A673 (cell line): ENCODE measurements at regions not wholly inside any gene's neighbourhood (a gene's known extent, or its start where the extent isn't known, plus 50 kb on each side); places are given as distances from the start of the nearest gene placed in this dataset.
"Not testable (repeated sequence)": the region's sequence is repeated elsewhere in the genome, so short reads cannot be mapped to it uniquely, and the experiment has no call there.

ENCODE experiments used
- BruUV-seq: library from RNA; stranded (reverse); fragments of 400-500 nt; replicated peaks from 2 replicates; lab custom pipeline; 2021; lab: Mats Ljungman, UMichigan
- CTCF ChIA-PET: fragments of 300-600 bp; sonication (Branson Sonifier 250); formaldehyde crosslinking; loops from one replicate; lab custom pipeline; 2022; ENCODE audit warnings: antibody characterized with exemption; lab: Charles Lee
- POLR2A ChIA-PET: fragments of 300-600 bp; sonication (Branson Sonifier 250); formaldehyde crosslinking; loops from one replicate; lab custom pipeline; 2022; ENCODE audit warnings: antibody characterized with exemption; ENCODE audit not compliant: low non-redundant PET; lab: Charles Lee
- DNase-seq: peaks from one replicate; pipeline ENCODE4 v3.0.0-alpha.2; 2015; ENCODE audit warnings: low spot score
- H3K27ac ChIP-seq: fragments of 200-600 bp; sonication (generic); 2 replicates; pipeline ENCODE4 v1.5.1; 2016; ENCODE audit warnings: mixed run types, low read depth, mild to moderate bottlenecking, mixed read lengths, antibody characterized with exemption, low read length; ENCODE audit not compliant: poor library complexity, severe bottlenecking
- H3K27me3 ChIP-seq: fragments of 200-600 bp; sonication (generic); replicated peaks from 2 replicates; pipeline ENCODE4 v1.6.1; 2017; ENCODE audit warnings: mixed run types, low read depth, mild to moderate bottlenecking, mixed read lengths, antibody characterized with exemption, low read length; ENCODE audit not compliant: insufficient read depth, poor library complexity
- H3K36me3 ChIP-seq: fragments of 200-600 bp; sonication (generic); 2 replicates; pipeline ENCODE4 v1.6.1; 2016; ENCODE audit warnings: mixed run types, mild to moderate bottlenecking, mixed read lengths, antibody characterized with exemption, low read length; ENCODE audit not compliant: insufficient read depth, poor library complexity, severe bottlenecking
- H3K4me1 ChIP-seq: fragments of 200-600 bp; sonication (generic); 2 replicates; pipeline ENCODE4 v1.6.1; 2017; ENCODE audit warnings: mixed run types, mild to moderate bottlenecking, mixed read lengths, antibody characterized with exemption, low read length; ENCODE audit not compliant: insufficient read depth, poor library complexity, severe bottlenecking
- H3K4me3 ChIP-seq: fragments of 200-600 bp; sonication (generic); 2 replicates; pipeline ENCODE4 v1.5.1; 2016; ENCODE audit warnings: low read depth, mixed run types, mild to moderate bottlenecking, mixed read lengths, low read length; ENCODE audit not compliant: poor library complexity, severe bottlenecking
- H3K9me3 ChIP-seq: fragments of 200-600 bp; sonication (generic); 2 replicates; pipeline ENCODE4 v1.6.1; 2016; ENCODE audit warnings: mixed run types, low read depth, mild to moderate bottlenecking, mixed read lengths, antibody characterized with exemption, low read length; ENCODE audit not compliant: poor library complexity, severe bottlenecking
- EZH2 ChIP-seq: fragments of 200-600 bp; sonication (generic); IDR thresholded peaks from 2 replicates; pipeline ENCODE4 v1.6.1; 2017; ENCODE audit warnings: borderline replicate concordance, low read depth, mild to moderate bottlenecking, mixed read lengths, antibody characterized with exemption, low read length; ENCODE audit not compliant: poor library complexity, severe bottlenecking
- intact Hi-C: fragments of 100-400 bp; cut with micrococcal nuclease; formaldehyde crosslinking; loops from one replicate; pipeline ENCODE4 v1.10.0; 2022; ENCODE audit not compliant: unreplicated experiment
- TF ChIP-seq, protein P1 (sequence below): fragments of 300-800, 200-600 bp; sonication (generic); conservative IDR thresholded peaks from 2 replicates; pipeline ENCODE4 v1.5.1; 2017; ENCODE audit warnings: low read depth, mild to moderate bottlenecking, antibody characterized with exemption, low read length, moderate library complexity, mixed read lengths

DNA sequence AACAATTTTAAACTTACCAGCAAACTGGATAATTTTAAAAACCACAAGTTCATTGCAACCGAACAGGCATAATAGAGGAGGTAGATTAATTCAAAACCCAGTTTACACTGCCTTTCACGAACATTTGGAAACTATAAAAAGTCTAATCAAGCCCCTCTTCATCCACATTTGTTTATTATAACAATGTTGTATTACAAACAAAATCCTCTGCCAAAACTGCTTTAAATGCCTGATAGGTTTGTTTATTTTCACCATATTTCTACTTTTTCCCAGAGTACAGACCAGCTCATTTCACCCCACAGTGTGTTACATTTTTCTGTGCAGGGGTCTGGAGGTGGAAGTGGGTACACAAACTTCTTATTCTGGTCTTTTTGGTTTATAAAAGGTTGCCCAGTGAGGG is 184.2 kb downstream of the OSR1 start:
- no peak overlapping the region for H3K27ac ChIP-seq
- no peak overlapping the region for H3K4me3 ChIP-seq
- ChIA-PET POLR2A (no interaction called here), CTCF (no interaction called here)
- no peak for DNase-seq
- no peak for TF ChIP-seq EZH2
- TF ChIP-seq, protein P1, sequence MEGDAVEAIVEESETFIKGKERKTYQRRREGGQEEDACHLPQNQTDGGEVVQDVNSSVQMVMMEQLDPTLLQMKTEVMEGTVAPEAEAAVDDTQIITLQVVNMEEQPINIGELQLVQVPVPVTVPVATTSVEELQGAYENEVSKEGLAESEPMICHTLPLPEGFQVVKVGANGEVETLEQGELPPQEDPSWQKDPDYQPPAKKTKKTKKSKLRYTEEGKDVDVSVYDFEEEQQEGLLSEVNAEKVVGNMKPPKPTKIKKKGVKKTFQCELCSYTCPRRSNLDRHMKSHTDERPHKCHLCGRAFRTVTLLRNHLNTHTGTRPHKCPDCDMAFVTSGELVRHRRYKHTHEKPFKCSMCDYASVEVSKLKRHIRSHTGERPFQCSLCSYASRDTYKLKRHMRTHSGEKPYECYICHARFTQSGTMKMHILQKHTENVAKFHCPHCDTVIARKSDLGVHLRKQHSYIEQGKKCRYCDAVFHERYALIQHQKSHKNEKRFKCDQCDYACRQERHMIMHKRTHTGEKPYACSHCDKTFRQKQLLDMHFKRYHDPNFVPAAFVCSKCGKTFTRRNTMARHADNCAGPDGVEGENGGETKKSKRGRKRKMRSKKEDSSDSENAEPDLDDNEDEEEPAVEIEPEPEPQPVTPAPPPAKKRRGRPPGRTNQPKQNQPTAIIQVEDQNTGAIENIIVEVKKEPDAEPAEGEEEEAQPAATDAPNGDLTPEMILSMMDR = no peak
- peaks cover 5% of the 10 kb centered on the region for H3K27me3 ChIP-seq
- no TSS peak for BruUV-seq
- no peaks in the 10 kb centered on the region for H3K36me3 ChIP-seq
- no peaks in the 10 kb centered on the region for H3K4me1 ChIP-seq
- intact Hi-C loops = no loop called here
- H3K9me3 ChIP-seq = no peaks in the 10 kb centered on the region

DNA sequence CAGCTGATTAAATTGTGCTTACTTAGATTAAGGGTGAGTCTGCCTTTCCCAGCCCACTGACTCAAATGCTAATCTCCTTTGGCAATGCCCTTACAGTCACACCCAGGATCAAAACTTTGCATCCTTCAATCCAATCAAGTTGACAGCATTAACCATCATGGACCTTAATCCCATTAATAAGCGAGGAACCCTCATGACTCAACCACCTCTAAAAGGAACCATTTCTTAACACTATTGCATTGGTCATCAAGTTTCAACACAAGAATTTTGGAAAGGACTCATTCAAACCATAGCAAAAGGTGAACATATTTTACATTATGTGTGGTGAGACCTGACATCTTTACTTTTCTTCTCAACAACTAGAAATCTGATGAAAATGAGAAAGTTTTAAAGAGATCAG is 187.0 kb downstream of the OSR1 start:
- ChIA-PET POLR2A (no interaction called here), CTCF (no interaction called here)
- Histone ChIP-seq H3K4me1 (no peaks in the 10 kb centered on the region), H3K9me3 (no peaks in the 10 kb centered on the region), H3K27me3 (no peaks in the 10 kb centered on the region), H3K27ac (no peak overlapping the region), H3K4me3 (no peak overlapping the region), H3K36me3 (no peaks in the 10 kb centered on the region)
- intact Hi-C loops = no loop called here
- BruUV-seq = no TSS peak
- DNase-seq = no peak
- TF ChIP-seq EZH2 = no peak
- TF ChIP-seq, protein P1 = no peak

DNA sequence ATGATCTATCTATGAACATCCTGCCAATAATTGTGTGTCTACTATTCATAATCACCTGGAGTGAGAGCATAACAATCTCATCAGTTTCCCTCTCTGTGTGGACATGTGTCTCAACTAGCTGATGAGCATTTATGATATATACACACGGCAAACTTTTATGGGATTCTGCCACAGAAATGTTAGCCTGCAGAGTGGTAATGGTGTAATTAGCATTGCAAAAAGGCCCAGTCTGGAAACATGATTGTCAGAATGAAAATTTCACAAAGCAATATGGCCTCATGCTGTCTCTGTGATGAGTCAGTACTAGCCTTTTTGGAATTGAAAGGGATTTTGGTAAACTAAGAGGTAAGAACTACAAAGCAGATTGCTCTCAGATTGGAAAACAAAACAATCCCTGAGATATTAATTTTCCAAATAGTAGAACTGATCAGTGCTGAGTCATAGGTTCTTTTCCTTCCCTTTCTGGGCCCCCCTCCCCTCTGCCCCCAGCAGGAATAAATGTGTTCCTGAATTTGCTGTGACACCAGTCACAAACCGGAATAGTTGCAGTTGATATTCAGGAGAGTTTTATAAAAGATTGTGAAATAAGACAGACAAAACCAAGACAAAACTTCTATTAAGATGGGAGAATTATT is 189.2 kb downstream of the OSR1 start:
- Histone ChIP-seq H3K36me3 (no peaks in the 10 kb centered on the region), H3K9me3 (no peaks in the 10 kb centered on the region), H3K27ac (no peak overlapping the region), H3K4me3 (no peak overlapping the region), H3K4me1 (no peaks in the 10 kb centered on the region), H3K27me3 (no peaks in the 10 kb centered on the region)
- no peak for DNase-seq
- BruUV-seq = no TSS peak
- CTCF ChIA-PET = no interaction called here
- intact Hi-C loops = no loop called here
- POLR2A ChIA-PET = no interaction called here
- TF ChIP-seq, protein P1 = no peak
- no peak for TF ChIP-seq EZH2

DNA sequence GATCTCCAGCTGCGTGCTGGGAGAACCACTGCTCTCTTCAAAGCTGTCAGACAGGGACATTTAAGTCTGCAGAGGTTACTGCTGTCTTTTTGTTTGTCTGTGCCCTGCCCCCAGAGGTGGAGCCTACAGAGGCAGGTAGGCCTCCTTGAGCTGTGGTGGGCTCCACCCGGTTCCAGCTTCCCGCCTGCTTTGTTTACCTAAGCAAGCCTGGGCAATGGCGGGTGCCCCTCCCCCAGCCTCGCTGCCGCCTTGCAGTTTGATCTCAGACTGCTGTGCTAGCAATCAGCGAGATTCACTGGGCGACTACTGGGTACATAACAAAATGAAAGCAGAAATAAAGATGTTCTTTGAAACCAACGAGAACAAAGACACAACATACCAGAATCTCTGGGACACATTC is 194.3 kb downstream of the OSR1 start:
- H3K4me1 ChIP-seq, CTCF ChIA-PET: not testable (repeated sequence)

More for the DNA sequence above, 194.3 kb downstream of the OSR1 start:
- H3K36me3 ChIP-seq, H3K27me3 ChIP-seq, BruUV-seq, POLR2A ChIA-PET, H3K4me3 ChIP-seq, H3K9me3 ChIP-seq, DNase-seq, intact Hi-C loops, H3K27ac ChIP-seq: not testable (repeated sequence)
